GM12864 (cell line): ENCODE measurements at regions not wholly inside any gene's neighbourhood (a gene's known extent, or its start where the extent isn't known, plus 50 kb on each side); places are given as distances from the start of the nearest gene placed in this dataset.

Experiments used
- DNase-seq: peaks from one replicate; pipeline ENCODE4 v3.0.0-alpha.2; 2011; ENCODE audit warnings: low read depth
- H3K4me3 ChIP-seq: 2 replicates; pipeline ENCODE4 v1.5.1; 2011; ENCODE audit warnings: mild to moderate bottlenecking, low read depth, low read length, control low read depth
- CTCF ChIP-seq: IDR thresholded peaks from 2 replicates; pipeline ENCODE4 v1.5.1; 2011; ENCODE audit warnings: low read depth, mild to moderate bottlenecking, moderate library complexity, low read length, control low read depth, inconsistent platforms; ENCODE audit errors: missing control alignments

- DNase-seq = no peak
- TF ChIP-seq CTCF = no peak
- no peak overlapping the region for H3K4me3 ChIP-seq
Observed at GRCh38 chr5:124849774-124850173, 103.3 kb upstream of the ZNF608 start.

- TF ChIP-seq CTCF = no peak
- DNase-seq = no peak
- no peak overlapping the region for H3K4me3 ChIP-seq
Observed at GRCh38 chr5:124856726-124857125, 110.3 kb upstream of the ZNF608 start.

- TF ChIP-seq CTCF = no peak
- no peak for DNase-seq
- H3K4me3 ChIP-seq = no peak overlapping the region
Observed at GRCh38 chr5:124858612-124859011, 112.2 kb upstream of the ZNF608 start.

- DNase-seq = no peak
- no peak overlapping the region for H3K4me3 ChIP-seq
- no peak for TF ChIP-seq CTCF
Observed at GRCh38 chr5:124859027-124859426, 112.6 kb upstream of the ZNF608 start.

- no peak overlapping the region for H3K4me3 ChIP-seq
- no peak for DNase-seq
- TF ChIP-seq CTCF = no peak
Observed at GRCh38 chr5:124859556-124860290, 113.3 kb upstream of the ZNF608 start.

- no peak overlapping the region for H3K4me3 ChIP-seq
- TF ChIP-seq CTCF = no peak
- no peak for DNase-seq
Observed at GRCh38 chr5:124860291-124860655, 113.8 kb upstream of the ZNF608 start.

- DNase-seq = no peak
- H3K4me3 ChIP-seq = no peak overlapping the region
- TF ChIP-seq CTCF = no peak
Observed at GRCh38 chr5:124865066-124865465, 118.6 kb upstream of the ZNF608 start.
